ENCODE measurements at regions not wholly inside any gene's neighbourhood (a gene's known extent, or its start where the extent isn't known, plus 50 kb on each side); places are given as distances from the start of the nearest gene placed in this dataset.

GRCh38 chr3:18159681-18160080, 265.5 kb downstream of the SATB1 start:
- no peak overlapping the region for H4K91ac ChIP-seq (replicated peaks; ENCODE audit: insufficient read length, low read length)

More at GRCh38 chr3:18159681-18160080, 265.5 kb downstream of the SATB1 start:
- Histone ChIP-seq H3K27ac (ENCODE audit: low read depth, low read length) (no peak overlapping the region), H2BK20ac (ENCODE audit: low read length) (no peak overlapping the region), H3K4me3 (ENCODE audit: extremely low read depth in 1 of 4, insufficient read depth in 2 of 4, low read depth in 3 of 4, low read length in 4 of 4) (no peak overlapping the region), H2BK120ac (replicated peaks; ENCODE audit: low read depth, low read length) (no peak overlapping the region), H2BK12ac (ENCODE audit: low read depth, low read length) (no peak overlapping the region), H3K4me1 (replicated peaks in 1 of 4; ENCODE audit: control insufficient read depth in 3 of 4, insufficient read depth in 4 of 4, low read length in 3 of 4) (no peaks in the 10 kb centered on the region), H2BK15ac (ENCODE audit: low read length) (no peak overlapping the region), H2BK5ac (ENCODE audit: low read depth, low read length) (no peak overlapping the region), H3K79me1 (ENCODE audit: low read depth, low read length) (no peaks in the 10 kb centered on the region; the same call in 1 of the 2 replicates), H2AK5ac (ENCODE audit: low read depth, low read length) (no peak overlapping the region), H4K5ac (ENCODE audit: insufficient read length, low read depth, low read length) (no peak overlapping the region), H3K56ac (replicated peaks; ENCODE audit: insufficient read length, low read depth, low read length) (no peak overlapping the region), H3K9me3 (ENCODE audit: insufficient read depth in 2 of 2, low read depth in 1 of 2, low read length in 1 of 2) (no peaks in the 10 kb centered on the region), H3K18ac (ENCODE audit: extremely low read depth, low read length) (no peak overlapping the region), H3K4me2 (ENCODE audit: insufficient read depth in 1 of 2, low read depth in 2 of 2, low read length in 2 of 2) (no peak overlapping the region), H2AFZ (ENCODE audit: low read length) (no peak overlapping the region), H3K36me3 (ENCODE audit: control insufficient read depth in 2 of 4, insufficient read depth in 4 of 4, low read length in 3 of 4) (no peaks in the 10 kb centered on the region), H3K23me2 (ENCODE audit: low read depth, low read length) (no peaks in the 10 kb centered on the region), H3K9ac (replicated peaks in 1 of 4; ENCODE audit: extremely low read depth in 1 of 4, low read depth in 3 of 4, low read length in 3 of 4) (no peak overlapping the region), H3K27me3 (replicated peaks in 1 of 4; ENCODE audit: control insufficient read depth in 3 of 4, extremely low read depth in 1 of 4, insufficient read depth in 3 of 4, low read length in 3 of 4) (no peaks in the 10 kb centered on the region), H3K4ac (replicated peaks; ENCODE audit: insufficient read length, low read depth, low read length) (no peak overlapping the region), H3K23ac (ENCODE audit: insufficient read length) (no peak overlapping the region), H4K8ac (ENCODE audit: extremely low read depth, insufficient read depth, low read length) (no peak overlapping the region), H3K14ac (ENCODE audit: insufficient read length) (no peak overlapping the region), H4K20me1 (replicated peaks in 1 of 2; ENCODE audit: control insufficient read depth in 1 of 2, insufficient read depth in 2 of 2, low read length in 2 of 2) (no peaks in the 10 kb centered on the region), H3K79me2 (ENCODE audit: control insufficient read depth in 1 of 2, insufficient read depth in 2 of 2, low read length in 2 of 2) (no peaks in the 10 kb centered on the region)
- FAIRE-seq = no peak
- ChIA-PET POLR2A (ENCODE audit: partially characterized antibody) (no interaction called here), CTCF (ENCODE audit: partially characterized antibody) (no interaction called here)
- no peak for DNase-seq (ENCODE audit: low read depth in 1 of 2, low spot score in 2 of 2)
- WGBS, 2 experiments (ENCODE audit: extremely low coverage in 1 of 2, insufficient coverage in 1 of 2, insufficient read length in 1 of 2, insufficient replicate concordance in 2 of 2, low coverage in 1 of 2, low lambda C conversion rate in 2 of 2, missing lambda C conversion rate in 1 of 2) = 94% methylated on average over 1 of the region's 1 CpG; no CpG with 5 or more reads in 1 of the 2 experiments
- TF ChIP-seq GTF2F1 (IDR thresholded peaks at IDR 0.05; ENCODE audit: borderline replicate concordance, low read depth, low read length) = no peak
- no peak for TF ChIP-seq KDM5A (IDR thresholded peaks at IDR 0.05; ENCODE audit: low read length)
- TF ChIP-seq TEAD4 (IDR thresholded peaks at IDR 0.05; ENCODE audit: low read depth, low read length) = no peak
- no peak for TF ChIP-seq RNF2 (IDR thresholded peaks at IDR 0.05; ENCODE audit: borderline replicate concordance, low read depth, low read length, missing control alignments, poor library complexity, severe bottlenecking)
- no peak for TF ChIP-seq GABPA (IDR thresholded peaks at IDR 0.05; ENCODE audit: borderline replicate concordance, insufficient read depth, low read length)
- TF ChIP-seq, protein P1, sequence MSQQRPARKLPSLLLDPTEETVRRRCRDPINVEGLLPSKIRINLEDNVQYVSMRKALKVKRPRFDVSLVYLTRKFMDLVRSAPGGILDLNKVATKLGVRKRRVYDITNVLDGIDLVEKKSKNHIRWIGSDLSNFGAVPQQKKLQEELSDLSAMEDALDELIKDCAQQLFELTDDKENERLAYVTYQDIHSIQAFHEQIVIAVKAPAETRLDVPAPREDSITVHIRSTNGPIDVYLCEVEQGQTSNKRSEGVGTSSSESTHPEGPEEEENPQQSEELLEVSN (IDR thresholded peaks at IDR 0.05) = no peak
- no peak for TF ChIP-seq BCL11A (IDR thresholded peaks at IDR 0.05; ENCODE audit: low read depth in 2 of 2, low read length in 2 of 2)
- no peak for TF ChIP-seq NANOG (IDR thresholded peaks at IDR 0.05; ENCODE audit: insufficient read depth, low read depth, low read length, poor library complexity, severe bottlenecking)
- no peak for TF ChIP-seq RXRA (IDR thresholded peaks at IDR 0.05; ENCODE audit: insufficient read depth, low read depth, low read length)
- no peak for TF ChIP-seq SAP30 (IDR thresholded peaks at IDR 0.05; ENCODE audit: insufficient read depth, insufficient replicate concordance, low read length)
- no peak for TF ChIP-seq ASH2L (IDR thresholded peaks at IDR 0.05; ENCODE audit: low read length)
- no peak for TF ChIP-seq YY1 (IDR thresholded peaks at IDR 0.05; ENCODE audit: low read depth, low read length)
- no peak for TF ChIP-seq SIX5 (IDR thresholded peaks at IDR 0.05; ENCODE audit: low read depth, low read length)

All from H1 (cell line).